Effector memory CD8-positive, alpha-beta T cell (primary cell): ENCODE measurements at regions not wholly inside any gene's neighbourhood (a gene's known extent, or its start where the extent isn't known, plus 50 kb on each side); places are given as distances from the start of the nearest gene placed in this dataset.

Experiments
- ATAC-seq: fragments of 150-1000 bp; cut with Tn5 transposase; replicated peaks from 2 replicates; pipeline ENCODE4 v1.10.0; 2021; ENCODE audit warnings: mild to moderate bottlenecking, moderate library complexity
- DNase-seq, 3 experiments: peaks; one replicate each; pipeline ENCODE4 v3.0.0; 2021
- H3K27ac Mint-ChIP-seq, 2 donors: one replicate each; pipeline ENCODE4 v1.8.0; 2022; ENCODE audit warnings: mild to moderate bottlenecking in 2 of 2, mixed read lengths in 2 of 2, moderate library complexity in 2 of 2
- H3K27me3 Mint-ChIP-seq, 2 donors: one replicate each; pipeline ENCODE4 v1.8.0; 2022; ENCODE audit warnings: mixed read lengths in 2 of 2
- H3K36me3 Mint-ChIP-seq: one replicate; pipeline ENCODE4 v1.8.0; 2022; ENCODE audit warnings: mild to moderate bottlenecking, moderate library complexity, mixed read lengths; ENCODE audit not compliant: insufficient read depth
- H3K4me1 Mint-ChIP-seq, 2 donors: one replicate each; pipeline ENCODE4 v1.8.0; 2022; ENCODE audit warnings: low read depth in 2 of 2, mixed read lengths in 2 of 2
- H3K4me3 Mint-ChIP-seq, 2 donors: one replicate each; pipeline ENCODE4 v1.8.0; 2022; ENCODE audit warnings: mild to moderate bottlenecking in 2 of 2, mixed read lengths in 2 of 2, moderate library complexity in 2 of 2
- H3K9me3 Mint-ChIP-seq, 2 donors: one replicate each; pipeline ENCODE4 v1.8.0; 2022; ENCODE audit warnings: mixed read lengths in 2 of 2

- Mint-ChIP-seq H3K36me3 (no peaks in the 10 kb centered on the region), H3K27ac (no peak overlapping the region), H3K4me3 (no peak overlapping the region), H3K4me1 (no peaks in the 10 kb centered on the region), H3K9me3 (no peaks in the 10 kb centered on the region), H3K27me3 (peaks cover 44 to 53% of the 10 kb centered on the region in 2 donors)
- ATAC-seq = no peak
- no peak for DNase-seq
These were observed 115.7 kb downstream of the RPL22L1 start for GRCh38 chr3:170754311-170754693.

GRCh38 chr3:170753421-170754310 lies 116.3 kb downstream of the RPL22L1 start:
- DNase-seq = no peak
- no peak overlapping the region for H3K4me3 Mint-ChIP-seq
- peaks cover 48 to 59% of the 10 kb centered on the region in 2 donors for H3K27me3 Mint-ChIP-seq
- no peak for ATAC-seq
- H3K27ac Mint-ChIP-seq = no peak overlapping the region
- no peaks in the 10 kb centered on the region for H3K4me1 Mint-ChIP-seq
- no peaks in the 10 kb centered on the region for H3K9me3 Mint-ChIP-seq
- no peaks in the 10 kb centered on the region for H3K36me3 Mint-ChIP-seq

- ATAC-seq = no peak
- H3K36me3 Mint-ChIP-seq = peaks cover 4% of the 10 kb centered on the region
- no peaks in the 10 kb centered on the region for H3K9me3 Mint-ChIP-seq
- H3K27me3 Mint-ChIP-seq = peaks cover 48 to 66% of the 10 kb centered on the region in 2 donors
- no peak overlapping the region for H3K4me3 Mint-ChIP-seq
- no peaks in the 10 kb centered on the region for H3K4me1 Mint-ChIP-seq
- no peak overlapping the region for H3K27ac Mint-ChIP-seq
- DNase-seq = no peak
These were observed 117.3 kb downstream of the RPL22L1 start for GRCh38 chr3:170752571-170753155.

DNA sequence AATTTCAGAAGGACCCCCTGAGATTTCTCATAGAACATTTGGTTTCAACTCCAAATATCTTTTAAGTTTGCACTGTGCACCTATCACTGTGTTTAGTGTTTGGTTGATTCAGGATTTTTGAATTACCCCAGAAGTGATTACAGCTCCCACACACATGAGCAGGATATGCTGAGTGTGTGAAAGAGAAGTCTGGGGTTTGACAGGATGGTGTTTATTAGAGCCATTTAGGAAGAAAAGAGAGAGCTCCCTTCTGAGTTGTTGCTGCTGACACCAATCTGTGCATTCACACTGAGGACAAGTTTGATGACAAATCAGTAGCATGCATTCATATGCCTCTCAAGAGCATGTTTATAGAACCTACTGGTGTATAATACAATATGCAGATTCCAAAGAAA lies 118.1 kb downstream of the RPL22L1 start:
- ATAC-seq = no peak
- H3K9me3 Mint-ChIP-seq = peaks cover 0 to 2% of the 10 kb centered on the region in 2 donors
- DNase-seq = no peak
- H3K27me3 Mint-ChIP-seq = peaks cover 55 to 71% of the 10 kb centered on the region in 2 donors
- H3K4me3 Mint-ChIP-seq = no peak overlapping the region
- no peak overlapping the region for H3K27ac Mint-ChIP-seq
- H3K4me1 Mint-ChIP-seq = no peaks in the 10 kb centered on the region
- peaks cover 4% of the 10 kb centered on the region for H3K36me3 Mint-ChIP-seq

- Mint-ChIP-seq H3K36me3 (peaks cover 4% of the 10 kb centered on the region), H3K27ac (no peak overlapping the region), H3K27me3 (peaks cover 57 to 77% of the 10 kb centered on the region in 2 donors), H3K9me3 (peaks cover 0 to 8% of the 10 kb centered on the region in 2 donors), H3K4me1 (no peaks in the 10 kb centered on the region), H3K4me3 (no peak overlapping the region)
- DNase-seq = no peak
- no peak for ATAC-seq
These were observed 118.7 kb downstream of the RPL22L1 start for GRCh38 chr3:170751083-170751898.

- no peak overlapping the region for H3K4me3 Mint-ChIP-seq
- peaks cover 56 to 78% of the 10 kb centered on the region in 2 donors for H3K27me3 Mint-ChIP-seq
- H3K27ac Mint-ChIP-seq = no peak overlapping the region
- H3K36me3 Mint-ChIP-seq = peaks cover 4% of the 10 kb centered on the region
- H3K9me3 Mint-ChIP-seq = peaks cover 0 to 9% of the 10 kb centered on the region in 2 donors
- ATAC-seq (no peak), DNase-seq (no peak)
- no peaks in the 10 kb centered on the region for H3K4me1 Mint-ChIP-seq
These were observed 119.5 kb downstream of the RPL22L1 start for GRCh38 chr3:170750478-170750830.

- Mint-ChIP-seq H3K27ac (no peak overlapping the region), H3K4me3 (no peak overlapping the region), H3K36me3 (peaks cover 4% of the 10 kb centered on the region), H3K4me1 (no peaks in the 10 kb centered on the region), H3K9me3 (peaks cover 0 to 9% of the 10 kb centered on the region in 2 donors), H3K27me3 (peaks cover 51 to 73% of the 10 kb centered on the region in 2 donors)
- ATAC-seq = no peak
- no peak for DNase-seq
These were observed 120.1 kb downstream of the RPL22L1 start for GRCh38 chr3:170749765-170750477.

DNA sequence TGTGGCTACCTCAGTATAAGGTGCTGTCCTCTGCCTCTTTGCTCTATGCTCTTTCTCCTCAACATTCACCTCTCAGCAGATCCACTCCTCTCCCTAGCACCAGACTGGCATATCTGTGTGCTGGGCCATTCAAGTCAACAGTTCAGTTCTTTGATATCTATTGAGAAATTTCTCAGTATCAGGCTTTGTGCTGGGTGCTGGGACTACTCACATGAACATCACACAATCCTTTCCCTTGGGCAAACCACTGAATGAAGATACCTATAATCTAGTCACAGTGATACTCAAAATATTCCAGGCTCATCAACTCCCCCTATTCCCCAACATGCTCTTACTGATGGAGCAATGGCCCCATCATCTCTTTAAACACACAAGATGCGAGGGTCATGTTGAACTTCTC lies 120.8 kb downstream of the RPL22L1 start:
- Mint-ChIP-seq H3K4me3 (no peak overlapping the region), H3K27me3 (peaks cover 45 to 65% of the 10 kb centered on the region in 2 donors), H3K36me3 (peaks cover 4% of the 10 kb centered on the region), H3K27ac (no peak overlapping the region), H3K9me3 (peaks cover 0 to 9% of the 10 kb centered on the region in 2 donors), H3K4me1 (no peaks in the 10 kb centered on the region)
- no peak for ATAC-seq
- DNase-seq = no peak

DNA sequence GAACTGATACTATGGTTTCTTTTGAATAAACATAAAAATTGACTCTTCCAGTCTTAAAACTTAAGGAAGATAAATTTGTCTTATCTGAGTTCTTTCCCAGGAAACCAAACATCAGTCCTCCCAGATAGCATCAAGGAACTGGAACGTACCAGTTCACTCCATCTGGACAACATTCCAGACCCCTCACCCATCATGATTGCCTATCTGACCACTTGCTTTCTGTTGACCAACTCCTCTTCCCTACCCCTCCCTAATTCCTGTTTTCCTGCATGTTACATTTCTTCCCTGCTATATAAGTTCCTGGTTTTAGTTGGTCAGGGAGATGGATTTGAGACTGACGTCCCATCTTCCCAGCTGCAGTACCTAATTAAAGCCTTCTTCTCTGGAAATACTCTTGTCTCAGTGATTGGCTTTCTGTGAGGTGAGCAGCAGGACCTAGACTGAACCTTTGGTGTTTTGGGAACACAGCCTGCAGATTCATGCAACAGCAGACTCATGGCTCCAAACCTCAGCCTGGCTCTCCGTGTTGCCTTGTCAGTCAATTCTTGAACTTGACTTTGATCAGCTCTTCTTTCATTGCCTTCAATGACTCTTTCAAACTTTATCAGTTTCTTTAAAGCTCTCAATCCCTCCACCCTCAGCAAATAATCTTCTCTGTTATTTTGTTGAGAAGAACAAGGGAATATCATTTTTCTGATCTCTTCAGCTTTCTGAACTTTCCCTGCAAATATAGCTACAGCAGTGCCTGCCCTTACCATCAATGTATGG lies 123.6 kb downstream of the RPL22L1 start:
- Mint-ChIP-seq H3K27ac (no peak overlapping the region), H3K9me3 (peaks cover 0 to 9% of the 10 kb centered on the region in 2 donors), H3K4me3 (no peak overlapping the region), H3K36me3 (peaks cover 4% of the 10 kb centered on the region), H3K27me3 (peaks cover 36 to 52% of the 10 kb centered on the region in 2 donors), H3K4me1 (no peaks in the 10 kb centered on the region)
- ATAC-seq = no peak
- DNase-seq = no peak

DNA sequence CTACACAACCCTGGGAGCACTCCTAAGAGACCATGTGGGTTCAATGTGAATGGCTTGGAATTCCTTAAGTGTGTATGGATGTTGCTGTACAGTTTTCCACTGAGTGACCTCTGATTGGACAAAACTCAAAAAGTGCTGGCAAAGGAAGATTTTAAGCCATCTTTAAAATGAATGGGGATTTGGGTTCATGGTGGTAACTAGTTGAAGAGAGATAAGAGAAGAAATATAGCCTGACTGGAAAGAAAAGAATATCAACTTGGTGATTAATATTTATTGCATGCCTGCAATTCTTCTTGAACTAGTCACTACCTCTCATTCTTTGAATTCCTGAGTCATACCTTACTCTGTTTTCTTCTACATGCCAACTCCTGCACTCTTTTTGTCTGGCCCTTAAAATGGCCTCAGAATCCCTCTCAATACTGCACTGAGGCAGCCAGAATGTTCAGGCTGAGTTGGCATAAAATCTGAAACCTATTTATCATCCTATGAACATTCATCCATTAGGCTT lies 124.7 kb downstream of the RPL22L1 start:
- peaks cover 4% of the 10 kb centered on the region for H3K36me3 Mint-ChIP-seq
- H3K27me3 Mint-ChIP-seq = peaks cover 32 to 41% of the 10 kb centered on the region in 2 donors
- peaks cover 0 to 9% of the 10 kb centered on the region in 2 donors for H3K9me3 Mint-ChIP-seq
- no peak overlapping the region for H3K27ac Mint-ChIP-seq
- no peaks in the 10 kb centered on the region for H3K4me1 Mint-ChIP-seq
- no peak for ATAC-seq
- no peak for DNase-seq
- no peak overlapping the region for H3K4me3 Mint-ChIP-seq

GRCh38 chr3:170741756-170742529 lies 128.1 kb downstream of the RPL22L1 start:
- ATAC-seq = no peak
- H3K27me3 Mint-ChIP-seq = peaks cover 13 to 26% of the 10 kb centered on the region in 2 donors
- H3K27ac Mint-ChIP-seq = no peak overlapping the region
- no peak for DNase-seq
- H3K36me3 Mint-ChIP-seq = no peaks in the 10 kb centered on the region
- no peaks in the 10 kb centered on the region for H3K4me1 Mint-ChIP-seq
- H3K4me3 Mint-ChIP-seq = no peak overlapping the region
- H3K9me3 Mint-ChIP-seq = peaks cover 0 to 7% of the 10 kb centered on the region in 2 donors
